Neuronal stem cell (in vitro differentiated cells): ENCODE measurements at regions not wholly inside any gene's neighbourhood (a gene's known extent, or its start where the extent isn't known, plus 50 kb on each side); places are given as distances from the start of the nearest gene placed in this dataset.

Source experiments
- DNase-seq: peaks from one replicate; pipeline ENCODE4 v3.0.0-alpha.2; 2013; ENCODE audit warnings: low spot score
- H2AFZ ChIP-seq: one replicate; pipeline ENCODE4 v1.6.1; 2013; ENCODE audit warnings: mild to moderate bottlenecking, low read length, inconsistent platforms
- H2AK5ac ChIP-seq: 2 replicates; pipeline ENCODE4 v1.6.1; 2013; ENCODE audit warnings: low read depth, mild to moderate bottlenecking, inconsistent platforms, low read length, moderate library complexity, mixed read lengths
- H2BK120ac ChIP-seq: 2 replicates; pipeline ENCODE4 v1.6.1; 2013; ENCODE audit warnings: low read depth, mild to moderate bottlenecking, inconsistent platforms, low read length, moderate library complexity, mixed read lengths
- H2BK12ac ChIP-seq: one replicate; pipeline ENCODE4 v1.6.1; 2013; ENCODE audit warnings: low read length, inconsistent platforms
- H2BK15ac ChIP-seq: 2 replicates; pipeline ENCODE4 v1.6.1; 2013; ENCODE audit warnings: mild to moderate bottlenecking, low read length, inconsistent platforms, mixed read lengths
- H2BK5ac ChIP-seq: one replicate; pipeline ENCODE4 v1.6.1; 2013; ENCODE audit warnings: inconsistent platforms, mild to moderate bottlenecking, low read length, moderate library complexity
- H3K14ac ChIP-seq: one replicate; pipeline ENCODE4 v1.6.1; 2013; ENCODE audit warnings: low read length, inconsistent platforms
- H3K18ac ChIP-seq: 2 replicates; pipeline ENCODE4 v1.6.1; 2013; ENCODE audit warnings: low read length, inconsistent platforms
- H3K23ac ChIP-seq: 2 replicates; pipeline ENCODE4 v1.6.1; 2013; ENCODE audit warnings: low read depth, mild to moderate bottlenecking, mixed read lengths, low read length, inconsistent platforms; ENCODE audit not compliant: poor library complexity
- H3K27ac ChIP-seq: replicated peaks from 3 replicates; pipeline ENCODE4 v1.5.1; 2013; ENCODE audit warnings: low read length, inconsistent platforms
- H3K27me3 ChIP-seq, 3 experiments: 2 replicates each; pipeline ENCODE4 v1.6.1; 2013; ENCODE audit warnings: low read length in 3 of 3, mild to moderate bottlenecking in 2 of 3, inconsistent platforms in 1 of 3, low read depth in 1 of 3, mixed read lengths in 1 of 3, moderate library complexity in 1 of 3; ENCODE audit not compliant: control insufficient read depth in 3 of 3, insufficient read depth in 3 of 3
- H3K36me3 ChIP-seq, 2 donors: replicated peaks in 1 of 2; 2 replicates each; pipeline ENCODE4 v1.6.1; 2013; ENCODE audit warnings: low read length in 2 of 2; ENCODE audit not compliant: control insufficient read depth in 2 of 2, insufficient read depth in 2 of 2
- H3K4ac ChIP-seq: 2 replicates; pipeline ENCODE4 v1.6.1; 2013; ENCODE audit warnings: inconsistent platforms, mild to moderate bottlenecking, low read length, moderate library complexity
- H3K4me1 ChIP-seq, 2 donors: 1 replicate in 1 of 2; 2 replicates in 1 of 2; pipeline ENCODE4 v1.6.1; 2013; ENCODE audit warnings: low read length in 2 of 2, low read depth in 1 of 2; ENCODE audit not compliant: control insufficient read depth in 2 of 2, insufficient read depth in 1 of 2
- H3K4me2 ChIP-seq: one replicate; pipeline ENCODE4 v1.6.1; 2013; ENCODE audit warnings: mild to moderate bottlenecking, low read length, inconsistent platforms; ENCODE audit not compliant: insufficient read depth, poor library complexity, severe bottlenecking
- H3K4me3 ChIP-seq, 2 donors: 2 replicates each; pipeline ENCODE4 v1.5.1; 2013; ENCODE audit warnings: low read length in 2 of 2, mild to moderate bottlenecking in 2 of 2, inconsistent platforms in 1 of 2, moderate library complexity in 1 of 2
- H3K79me1 ChIP-seq: one replicate; pipeline ENCODE4 v1.6.1; 2013; ENCODE audit warnings: low read depth, mild to moderate bottlenecking, inconsistent platforms, low read length, moderate library complexity
- H3K9ac ChIP-seq: one replicate; pipeline ENCODE4 v1.6.1; 2013; ENCODE audit warnings: mild to moderate bottlenecking, low read depth, low read length, inconsistent platforms; ENCODE audit not compliant: poor library complexity
- H3K9me3 ChIP-seq, 2 donors: replicated peaks in 1 of 2; 2 replicates each; pipeline versions ENCODE3 to v1.6.1; 2013; ENCODE audit warnings: low read length in 2 of 2, mild to moderate bottlenecking in 2 of 2, inconsistent platforms in 1 of 2, low read depth in 1 of 2, mixed read lengths in 1 of 2, moderate library complexity in 1 of 2; ENCODE audit not compliant: control insufficient read depth in 2 of 2, insufficient read depth in 1 of 2
- H4K8ac ChIP-seq: one replicate; pipeline ENCODE4 v1.6.1; 2013; ENCODE audit warnings: low read depth, mild to moderate bottlenecking, inconsistent platforms, low read length, moderate library complexity
- H4K91ac ChIP-seq: one replicate; pipeline ENCODE4 v1.6.1; 2013; ENCODE audit warnings: low read length, low read depth, mild to moderate bottlenecking, inconsistent platforms; ENCODE audit not compliant: poor library complexity
- whole genome bisulfite sequencing, 2 donors: extraction: QIAGEN DNeasy Blood & Tissue Kit; methylation state at CpG; one replicate each; pipeline ENCODE4 v1.1.7; 2013; ENCODE audit warnings: missing lambda C conversion rate in 2 of 2, mixed read lengths in 1 of 2; ENCODE audit not compliant: insufficient read length in 2 of 2, insufficient replicate concordance in 1 of 2; ENCODE audit errors: extremely low coverage in 2 of 2; 5-methylcytosine and 5-hydroxymethylcytosine counted together

DNA sequence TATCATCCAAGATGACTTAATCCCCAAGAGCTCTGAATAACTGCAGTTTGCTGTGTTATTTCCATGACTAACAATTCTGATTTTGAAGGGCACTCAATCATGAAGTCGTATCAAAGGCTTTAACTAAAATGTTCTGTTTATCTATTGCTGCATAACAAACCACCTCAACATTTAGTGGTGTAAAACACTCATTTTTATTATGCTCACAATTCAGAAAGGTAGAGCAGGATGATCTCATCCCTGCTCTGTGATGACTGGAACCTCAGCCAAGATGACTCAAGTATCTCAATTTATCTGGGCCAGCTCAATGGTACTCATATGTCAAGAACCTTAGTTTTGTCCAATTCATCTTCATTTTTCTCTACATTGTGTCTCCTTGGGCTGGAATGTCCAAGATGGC lies 451.1 kb downstream of the PPARGC1A start:
- no peak overlapping the region for H2AFZ ChIP-seq
- no peak overlapping the region for H3K23ac ChIP-seq
- no peak overlapping the region for H3K18ac ChIP-seq
- H4K91ac ChIP-seq: no peak overlapping the region
- no CpG with 5 or more reads among the region's 1 CpG for WGBS, 2 donors
- no peak overlapping the region for H2BK5ac ChIP-seq
- no peak overlapping the region for H3K9ac ChIP-seq
- H3K4me3 ChIP-seq: no peak overlapping the region
- no peaks in the 10 kb centered on the region for H3K79me1 ChIP-seq
- no peak overlapping the region for H3K4me2 ChIP-seq
- H3K36me3 ChIP-seq: no peaks in the 10 kb centered on the region
- H3K9me3 ChIP-seq: no peaks in the 10 kb centered on the region
- H2BK120ac ChIP-seq: no peak overlapping the region
- H2BK15ac ChIP-seq: no peak overlapping the region
- H3K27ac ChIP-seq: no peak overlapping the region
- H4K8ac ChIP-seq: no peak overlapping the region
- H2AK5ac ChIP-seq: no peak overlapping the region
- no peak overlapping the region for H3K4ac ChIP-seq
- H3K14ac ChIP-seq: no peak overlapping the region
- H3K27me3 ChIP-seq: no peaks in the 10 kb centered on the region
- DNase-seq: no peak
- no peaks in the 10 kb centered on the region for H3K4me1 ChIP-seq
- no peak overlapping the region for H2BK12ac ChIP-seq

DNA sequence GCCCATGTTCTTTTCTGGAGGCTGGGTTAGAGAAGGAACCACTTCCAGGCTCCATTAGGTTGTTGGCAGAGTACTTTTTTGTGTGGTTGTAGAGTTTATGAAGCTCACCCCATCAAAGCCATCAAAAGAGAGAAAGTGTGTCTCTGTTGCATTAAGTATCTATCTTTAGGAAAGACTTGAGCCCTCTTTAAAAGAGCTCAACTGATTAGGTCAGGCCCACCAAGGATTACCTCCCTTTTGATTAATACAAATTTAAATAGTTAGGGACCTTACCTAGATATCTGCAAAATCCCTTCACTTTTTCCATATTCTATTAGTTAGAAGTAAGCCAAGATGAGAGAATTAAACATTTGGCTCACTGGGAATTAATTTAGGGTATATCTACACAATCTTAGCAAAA lies 460.4 kb downstream of the PPARGC1A start:
- Histone ChIP-seq H2BK12ac (no peak overlapping the region), H3K4me1 (no peaks in the 10 kb centered on the region), H3K9ac (no peak overlapping the region), H2AFZ (no peak overlapping the region), H3K27ac (no peak overlapping the region), H4K8ac (no peak overlapping the region), H3K9me3 (peaks cover 0 to 5% of the 10 kb centered on the region in 2 donors), H3K79me1 (no peaks in the 10 kb centered on the region), H2BK5ac (no peak overlapping the region), H3K36me3 (no peaks in the 10 kb centered on the region), H3K14ac (no peak overlapping the region), H4K91ac (no peak overlapping the region), H3K4me3 (no peak overlapping the region), H3K4me2 (no peak overlapping the region), H3K18ac (no peak overlapping the region), H3K4ac (no peak overlapping the region), H3K23ac (no peak overlapping the region), H3K27me3 (no peaks in the 10 kb centered on the region), H2AK5ac (no peak overlapping the region), H2BK15ac (no peak overlapping the region), H2BK120ac (no peak overlapping the region)
- no peak for DNase-seq

DNA sequence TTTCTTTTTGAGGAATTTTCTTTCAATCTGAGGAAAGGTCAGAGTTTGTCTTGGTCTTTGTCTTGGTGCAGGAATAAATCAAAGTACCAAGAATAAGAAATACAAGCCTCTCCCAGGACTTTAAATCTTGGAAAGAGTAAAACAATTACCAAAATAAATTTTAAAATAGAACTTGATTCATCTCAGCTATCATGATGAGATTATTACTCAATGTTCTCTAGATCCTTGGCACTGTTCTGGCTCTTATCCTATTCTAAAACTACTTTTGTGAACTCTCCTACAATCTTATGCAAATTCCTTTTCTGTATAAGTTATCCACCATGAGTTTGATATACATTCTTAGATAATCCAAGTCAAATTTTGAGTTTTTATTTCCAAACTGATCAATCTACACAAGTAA lies 464.3 kb downstream of the PPARGC1A start:
- H3K27ac ChIP-seq: no peak overlapping the region
- H4K91ac ChIP-seq: no peak overlapping the region
- H2AK5ac ChIP-seq: no peak overlapping the region
- no peak overlapping the region for H3K14ac ChIP-seq
- H3K36me3 ChIP-seq: no peaks in the 10 kb centered on the region
- peaks cover 0 to 5% of the 10 kb centered on the region in 2 donors for H3K9me3 ChIP-seq
- H3K4me1 ChIP-seq: peaks cover 8 to 9% of the 10 kb centered on the region in 2 donors
- no peak overlapping the region for H3K18ac ChIP-seq
- H2BK15ac ChIP-seq: no peak overlapping the region
- H3K23ac ChIP-seq: no peak overlapping the region
- H2BK5ac ChIP-seq: no peak overlapping the region
- no peaks in the 10 kb centered on the region for H3K79me1 ChIP-seq
- no peak overlapping the region for H3K4ac ChIP-seq
- H3K27me3 ChIP-seq: no peaks in the 10 kb centered on the region
- H2AFZ ChIP-seq: no peak overlapping the region
- H2BK120ac ChIP-seq: no peak overlapping the region
- H3K4me3 ChIP-seq: no peak overlapping the region
- H4K8ac ChIP-seq: no peak overlapping the region
- DNase-seq: no peak
- no peak overlapping the region for H3K9ac ChIP-seq
- no peak overlapping the region for H2BK12ac ChIP-seq
- H3K4me2 ChIP-seq: no peak overlapping the region

DNA sequence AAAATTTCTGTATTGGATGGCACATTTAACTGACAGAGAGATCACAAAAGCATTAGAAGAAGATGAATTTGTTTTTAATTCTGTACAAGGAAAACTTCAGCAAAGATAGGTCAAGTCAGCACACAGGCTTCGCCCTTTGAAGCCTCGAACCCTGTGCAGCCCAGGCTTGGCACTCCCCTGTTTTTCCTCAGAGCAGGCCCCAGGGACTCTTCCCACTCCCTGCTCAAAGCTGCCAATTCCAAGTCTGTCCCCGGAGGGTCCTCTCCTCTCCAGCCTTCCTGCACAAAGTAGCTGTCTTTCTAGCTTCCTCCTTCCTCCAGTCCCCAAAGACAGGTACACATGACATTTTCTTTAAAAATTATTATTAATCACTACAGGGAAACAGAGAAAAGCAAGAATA lies 466.3 kb downstream of the PPARGC1A start:
- no peak overlapping the region for H4K91ac ChIP-seq
- H2AK5ac ChIP-seq: no peak overlapping the region
- H4K8ac ChIP-seq: no peak overlapping the region
- no peaks in the 10 kb centered on the region for H3K36me3 ChIP-seq
- no peak for DNase-seq
- H3K9me3 ChIP-seq: peaks cover 2 to 12% of the 10 kb centered on the region in 2 donors
- H3K79me1 ChIP-seq: no peaks in the 10 kb centered on the region
- H2BK5ac ChIP-seq: no peak overlapping the region
- peak overlapping the region; percentile 65 for H2AFZ ChIP-seq
- no peak overlapping the region for H3K14ac ChIP-seq
- H3K4me3 ChIP-seq: no peak overlapping the region
- WGBS, 2 donors: no CpG with 5 or more reads among the region's 3 CpGs
- H3K27ac ChIP-seq: peak overlapping the region; percentile 68
- H2BK15ac ChIP-seq: no peak overlapping the region
- H3K9ac ChIP-seq: no peak overlapping the region
- H3K4me2 ChIP-seq: no peak overlapping the region
- no peak overlapping the region for H3K23ac ChIP-seq
- H2BK120ac ChIP-seq: peak overlapping the region; percentile 44
- peak overlapping the region; percentile 76 for H3K18ac ChIP-seq
- no peak overlapping the region for H2BK12ac ChIP-seq
- no peak overlapping the region for H3K4ac ChIP-seq
- H3K27me3 ChIP-seq: no peaks in the 10 kb centered on the region
- H3K4me1 ChIP-seq: peaks cover 8 to 9% of the 10 kb centered on the region in 2 donors
